H1 (cell line): ENCODE measurements at regions not wholly inside any gene's neighbourhood (a gene's known extent, or its start where the extent isn't known, plus 50 kb on each side); places are given as distances from the start of the nearest gene placed in this dataset.

Experiments used
- CTCF ChIA-PET: fragments of 300-600 bp; sonication (Branson Sonifier 250); formaldehyde crosslinking; loops from one replicate; lab custom pipeline; 2021; ENCODE audit not compliant: partially characterized antibody; lab: Charles Lee
- POLR2A ChIA-PET: fragments of 300-600 bp; sonication (Branson Sonifier 250); formaldehyde crosslinking; loops from one replicate; lab custom pipeline; 2021; ENCODE audit warnings: inconsistent platforms; ENCODE audit not compliant: partially characterized antibody; lab: Charles Lee
- DNase-seq, 2 experiments: peaks; one replicate each; pipeline versions ENCODE4 v3.0.0 to v3.0.0-alpha.2; 2010 to 2022; ENCODE audit warnings: low spot score in 2 of 2, low read depth in 1 of 2, mixed read lengths in 1 of 2
- FAIRE-seq: peaks from 2 replicates; lab custom pipeline; 2011; peaks lifted over from hg19 to GRCh38; lab: Jason Lieb, UNC
- H2AFZ ChIP-seq: 2 replicates; pipeline ENCODE4 v1.8.1; 2012; ENCODE audit warnings: low read length, inconsistent platforms
- H2AK5ac ChIP-seq: 2 replicates; pipeline ENCODE4 v1.6.1; 2013; ENCODE audit warnings: low read depth, low read length
- H2BK120ac ChIP-seq: replicated peaks from 2 replicates; pipeline ENCODE3; 2013; ENCODE audit warnings: low read depth, low read length, inconsistent platforms
- H2BK12ac ChIP-seq: 2 replicates; pipeline ENCODE4 v1.6.1; 2013; ENCODE audit warnings: low read depth, low read length
- H2BK15ac ChIP-seq: 2 replicates; pipeline ENCODE4 v1.6.1; 2013; ENCODE audit warnings: low read length
- H2BK20ac ChIP-seq: 2 replicates; pipeline ENCODE4 v1.6.1; 2013; ENCODE audit warnings: low read length
- H2BK5ac ChIP-seq: 2 replicates; pipeline ENCODE4 v1.6.1; 2013; ENCODE audit warnings: low read depth, low read length
- H3K14ac ChIP-seq: 2 replicates; pipeline ENCODE4 v1.6.1; 2013; ENCODE audit warnings: inconsistent platforms; ENCODE audit not compliant: insufficient read length
- H3K18ac ChIP-seq: 2 replicates; pipeline ENCODE4 v1.6.1; 2013; ENCODE audit warnings: low read length; ENCODE audit errors: extremely low read depth
- H3K23ac ChIP-seq: 2 replicates; pipeline ENCODE4 v1.6.1; 2013; ENCODE audit warnings: inconsistent platforms; ENCODE audit not compliant: insufficient read length
- H3K23me2 ChIP-seq: 2 replicates; pipeline ENCODE4 v1.6.1; 2013; ENCODE audit warnings: low read depth, low read length
- H3K27ac ChIP-seq: 2 replicates; pipeline ENCODE4 v1.6.1; 2011; ENCODE audit warnings: low read depth, low read length, inconsistent platforms
- H3K27me3 ChIP-seq, 4 experiments: replicated peaks in 1 of 4; 1 replicate in 1 of 4; 2 replicates in 3 of 4; pipeline versions ENCODE4 v1.6.1 to v1.8.1; 2011 to 2013; ENCODE audit warnings: low read length in 3 of 4, mild to moderate bottlenecking in 3 of 4, inconsistent platforms in 2 of 4, mixed read lengths in 2 of 4, moderate library complexity in 1 of 4; ENCODE audit not compliant: control insufficient read depth in 3 of 4, insufficient read depth in 3 of 4; ENCODE audit errors: extremely low read depth in 1 of 4
- H3K36me3 ChIP-seq, 4 experiments: 2 replicates each; pipeline versions ENCODE4 v1.6.1 to v1.8.1; 2011 to 2013; ENCODE audit warnings: mild to moderate bottlenecking in 4 of 4, low read length in 3 of 4, moderate library complexity in 2 of 4, control low read depth in 1 of 4, inconsistent platforms in 1 of 4; ENCODE audit not compliant: insufficient read depth in 4 of 4, control insufficient read depth in 2 of 4
- H3K4ac ChIP-seq: replicated peaks from 2 replicates; pipeline ENCODE3; 2013; ENCODE audit warnings: low read length, low read depth, mixed read lengths, inconsistent platforms; ENCODE audit not compliant: insufficient read length
- H3K4me1 ChIP-seq, 4 experiments: replicated peaks in 1 of 4; 1 replicate in 1 of 4; 2 replicates in 3 of 4; pipeline versions ENCODE4 v1.6.1 to v1.8.1; 2011 to 2013; ENCODE audit warnings: low read length in 3 of 4, inconsistent platforms in 2 of 4, mixed read lengths in 1 of 4; ENCODE audit not compliant: insufficient read depth in 4 of 4, control insufficient read depth in 3 of 4
- H3K4me2 ChIP-seq, 2 experiments: 2 replicates each; pipeline versions ENCODE4 v1.6.1 to v1.8.1; 2011 to 2013; ENCODE audit warnings: low read depth in 2 of 2, low read length in 2 of 2, control low read depth in 1 of 2, inconsistent platforms in 1 of 2, mild to moderate bottlenecking in 1 of 2; ENCODE audit not compliant: insufficient read depth in 1 of 2
- H3K4me3 ChIP-seq, 4 experiments: fragments of 200-600, 300-600 bp in 1 of 4; sonication (generic), shearing (Covaris generic), sonication (Bioruptor Twin) in 1 of 4; 2 replicates each; pipeline versions ENCODE4 v1.5.1 to v1.8.1; 2011 to 2016; ENCODE audit warnings: low read length in 4 of 4, low read depth in 3 of 4, control low read depth in 2 of 4, inconsistent platforms in 2 of 4, mild to moderate bottlenecking in 2 of 4, mixed read lengths in 1 of 4, moderate library complexity in 1 of 4; ENCODE audit not compliant: insufficient read depth in 2 of 4; ENCODE audit errors: extremely low read depth in 1 of 4
- H3K56ac ChIP-seq: replicated peaks from 2 replicates; pipeline ENCODE3; 2013; ENCODE audit warnings: low read depth, mild to moderate bottlenecking, mixed read lengths, low read length, inconsistent platforms; ENCODE audit not compliant: insufficient read length
- H3K79me1 ChIP-seq: 2 replicates; pipeline ENCODE4 v1.6.1; 2013; ENCODE audit warnings: low read depth, low read length, control low read depth
- H3K79me2 ChIP-seq, 2 experiments: 2 replicates each; pipeline versions ENCODE4 v1.6.1 to v1.8.1; 2012 to 2013; ENCODE audit warnings: low read length in 2 of 2, mild to moderate bottlenecking in 2 of 2, inconsistent platforms in 1 of 2; ENCODE audit not compliant: insufficient read depth in 2 of 2, control insufficient read depth in 1 of 2
- H3K9ac ChIP-seq, 4 experiments: replicated peaks in 1 of 4; 1 replicate in 1 of 4; 2 replicates in 3 of 4; pipeline versions ENCODE4 v1.6.1 to v1.8.1; 2011 to 2013; ENCODE audit warnings: low read depth in 3 of 4, low read length in 3 of 4, control low read depth in 2 of 4, mild to moderate bottlenecking in 2 of 4, moderate library complexity in 2 of 4, inconsistent platforms in 1 of 4; ENCODE audit errors: extremely low read depth in 1 of 4
- H3K9me3 ChIP-seq, 2 experiments: 2 replicates each; pipeline versions ENCODE4 v1.6.1 to v1.8.1; 2012 to 2013; ENCODE audit warnings: mild to moderate bottlenecking in 2 of 2, moderate library complexity in 2 of 2, control low read depth in 1 of 2, inconsistent platforms in 1 of 2, low read depth in 1 of 2, low read length in 1 of 2, mixed read lengths in 1 of 2; ENCODE audit not compliant: insufficient read depth in 2 of 2
- H4K20me1 ChIP-seq, 2 experiments: replicated peaks in 1 of 2; 2 replicates each; pipeline versions ENCODE3 to v1.8.1; 2011 to 2013; ENCODE audit warnings: inconsistent platforms in 2 of 2, low read length in 2 of 2, mild to moderate bottlenecking in 1 of 2; ENCODE audit not compliant: insufficient read depth in 2 of 2, control insufficient read depth in 1 of 2
- H4K5ac ChIP-seq: 2 replicates; pipeline ENCODE4 v1.6.1; 2013; ENCODE audit warnings: low read length, low read depth, mixed read lengths, inconsistent platforms; ENCODE audit not compliant: insufficient read length
- H4K8ac ChIP-seq: 2 replicates; pipeline ENCODE4 v1.8.0; 2013; ENCODE audit warnings: mild to moderate bottlenecking, moderate library complexity, low read length, inconsistent platforms; ENCODE audit not compliant: insufficient read depth; ENCODE audit errors: extremely low read depth
- H4K91ac ChIP-seq: replicated peaks from 2 replicates; pipeline ENCODE3; 2013; ENCODE audit warnings: low read length, mixed read lengths, inconsistent platforms; ENCODE audit not compliant: insufficient read length
- BACH1 ChIP-seq: IDR thresholded peaks from 2 replicates; pipeline ENCODE4 v1.6.1; 2012; ENCODE audit warnings: low read length, improper control_type of control experiment
- CTBP2 ChIP-seq: IDR thresholded peaks from 2 replicates; pipeline ENCODE4 v1.7.0; 2011; ENCODE audit warnings: borderline replicate concordance, mild to moderate bottlenecking, moderate library complexity, mixed read lengths, low read length; ENCODE audit not compliant: insufficient read depth, insufficient read length
- MAFK ChIP-seq: IDR thresholded peaks from 2 replicates; pipeline ENCODE4 v1.6.1; 2012; ENCODE audit warnings: low read depth, mild to moderate bottlenecking, improper control_type of control experiment, low read length
- SIRT6 ChIP-seq: IDR thresholded peaks from one replicate; pipeline ENCODE4 v1.7.1; 2012; ENCODE audit warnings: low read length, inconsistent platforms
- SP1 ChIP-seq: IDR thresholded peaks from 2 replicates; pipeline ENCODE4 v1.6.1; 2011; ENCODE audit warnings: low read depth, low read length
- SP2 ChIP-seq: IDR thresholded peaks from 2 replicates; pipeline ENCODE4 v1.6.1; 2012; ENCODE audit warnings: mild to moderate bottlenecking, low read length, inconsistent platforms
- SP4 ChIP-seq: IDR thresholded peaks from 2 replicates; pipeline ENCODE4 v1.6.1; 2012; ENCODE audit warnings: low read length, inconsistent platforms
- WGBS, 2 experiments: shearing (Covaris generic) in 1 of 2; methylation state at CpG; one replicate each; pipeline versions ENCODE4 v1.1.6 to v1.1.7; 2013 to 2015; ENCODE audit warnings: low lambda C conversion rate in 2 of 2, mixed read lengths in 2 of 2, inconsistent platforms in 1 of 2, low coverage in 1 of 2, missing lambda C conversion rate in 1 of 2; ENCODE audit not compliant: insufficient replicate concordance in 2 of 2, insufficient coverage in 1 of 2, insufficient read length in 1 of 2; ENCODE audit errors: extremely low coverage in 1 of 2, missing lambda C conversion rate in 1 of 2; 5-methylcytosine and 5-hydroxymethylcytosine counted together

DNA sequence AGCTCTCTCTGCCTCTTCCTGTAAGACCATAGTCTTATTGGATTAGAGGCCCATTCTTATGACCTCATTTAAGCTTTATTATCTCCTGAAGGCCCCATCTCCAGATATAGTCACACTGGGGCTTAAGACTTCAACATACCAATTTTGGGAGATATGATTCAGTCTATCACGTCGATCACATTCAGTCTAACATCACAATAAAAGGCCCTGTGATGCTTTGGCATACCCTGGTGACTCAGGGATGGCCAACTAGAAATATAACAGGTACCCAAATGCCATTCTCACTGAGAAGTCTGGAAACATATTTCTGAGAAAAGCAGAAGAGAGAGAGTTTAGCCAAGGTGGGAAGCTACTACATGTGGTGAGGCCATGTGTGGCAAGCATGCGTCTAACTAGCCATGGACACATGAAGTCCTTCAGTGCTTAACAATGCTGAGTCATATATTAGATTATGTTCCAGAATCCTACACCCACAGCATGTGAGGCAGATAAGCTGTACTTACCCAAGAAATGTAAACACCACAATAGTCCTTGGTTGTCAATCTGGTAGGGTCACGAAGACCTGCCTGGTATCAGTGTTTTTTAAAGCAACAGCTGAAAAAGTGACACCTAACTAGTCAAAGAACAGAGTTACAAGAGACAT, 485.1 kb downstream of the FOXO1 start:
- no peaks in the 10 kb centered on the region for H3K23me2 ChIP-seq

More for the DNA sequence above, 485.1 kb downstream of the FOXO1 start:
- Histone ChIP-seq H2BK15ac (no peak overlapping the region), H3K36me3 (no peaks in the 10 kb centered on the region), H3K4ac (peak overlapping the region; percentile 13), H3K4me3 (no peak overlapping the region), H4K8ac (no peak overlapping the region), H3K79me1 (no peaks in the 10 kb centered on the region), H2BK5ac (no peak overlapping the region), H3K14ac (no peak overlapping the region), H2AK5ac (no peak overlapping the region), H3K23ac (no peak overlapping the region), H3K4me2 (no peak overlapping the region), H4K91ac (no peak overlapping the region), H3K4me1 (no peaks in the 10 kb centered on the region), H2BK120ac (no peak overlapping the region), H2BK12ac (no peak overlapping the region), H3K79me2 (no peaks in the 10 kb centered on the region), H3K27me3 (peaks cover 0 to 9% (median 4%) of the 10 kb centered on the region in 4 experiments; a peak in 3 of 7 replicates), H4K5ac (no peak overlapping the region), H4K20me1 (no peaks in the 10 kb centered on the region), H3K56ac (no peak overlapping the region), H2BK20ac (no peak overlapping the region), H2AFZ (no peak overlapping the region), H3K27ac (no peak overlapping the region), H3K9ac (no peak overlapping the region), H3K9me3 (no peaks in the 10 kb centered on the region), H3K18ac (no peak overlapping the region)
- DNase-seq (no peak), FAIRE-seq (no peak)
- ChIA-PET CTCF (interaction anchor here (0.6 kb wide), 1 partner anchor 78 kb away, joined by 3 read pairs; no protein-coding TSS in a partner anchor), POLR2A (interaction anchor here (1.0 kb wide), 1 partner anchor 494 kb away, joined by 3 read pairs; no protein-coding TSS in a partner anchor)
- TF ChIP-seq CTBP2 (no peak), SIRT6 (no peak), SP2 (no peak), MAFK (no peak), SP1 (no peak), SP4 (no peak), BACH1 (no peak)
- 86% methylated on average over 4 of the region's 4 CpGs; no CpG with 5 or more reads in 1 of the 2 experiments for WGBS, 2 experiments
